Heart left ventricle (tissue), 16 donors: ENCODE measurements at regions not wholly inside any gene's neighbourhood (a gene's known extent, or its start where the extent isn't known, plus 50 kb on each side); places are given as distances from the start of the nearest gene placed in this dataset.

ENCODE experiments used
- ATAC-seq, 4 donors: fragments of 200-7000 bp; cut with Tn5 transposase; one replicate each; pipeline ENCODE4 v1.9.1; 2020 to 2022; ENCODE audit warnings: moderate library complexity in 4 of 4, mild to moderate bottlenecking in 3 of 4, moderate number of reproducible peaks in 1 of 4
- DNase-seq, 5 donors: peaks; one replicate each; pipeline ENCODE4 v3.0.0-alpha.2; 2020
- H3K27ac ChIP-seq, 12 donors: fragments of 200-600 bp; sonication (generic) in 4 of 12; one replicate each; pipeline versions ENCODE4 v1.5.0 to v1.8.0; 2016 to 2022; ENCODE audit warnings: mild to moderate bottlenecking in 2 of 12
- H3K27me3 ChIP-seq, 9 donors: fragments of 200-600 bp; sonication (generic) in 2 of 9; one replicate each; pipeline versions ENCODE4 v1.5.1 to v1.8.0; 2016 to 2022; ENCODE audit warnings: mild to moderate bottlenecking in 3 of 9
- H3K36me3 ChIP-seq, 9 donors: fragments of 200-600 bp; sonication (generic) in 2 of 9; one replicate each; pipeline versions ENCODE4 v1.5.0 to v1.8.0; 2018 to 2022; ENCODE audit warnings: mild to moderate bottlenecking in 2 of 9
- H3K4me1 ChIP-seq, 12 donors: fragments of 200-600 bp; sonication (generic) in 4 of 12; one replicate each; pipeline versions ENCODE4 v1.5.0 to v1.8.0; 2016 to 2022; ENCODE audit warnings: mild to moderate bottlenecking in 3 of 12
- H3K4me3 ChIP-seq, 12 donors: fragments of 200-600 bp; sonication (generic) in 4 of 12; one replicate each; pipeline versions ENCODE4 v1.5.0 to v1.8.0; 2017 to 2022; ENCODE audit warnings: mild to moderate bottlenecking in 9 of 12, moderate library complexity in 4 of 12
- H3K9me3 ChIP-seq, 12 donors: fragments of 200-600 bp; sonication (generic) in 4 of 12; one replicate each; pipeline versions ENCODE4 v1.5.0 to v1.8.0; 2016 to 2022; ENCODE audit warnings: mild to moderate bottlenecking in 1 of 12
- POLR2A ChIP-seq, 2 donors: fragments of 450-650 bp; IDR thresholded peaks; one replicate each; pipeline ENCODE4 v1.6.1; 2017; ENCODE audit warnings: antibody characterized with exemption in 2 of 2, mild to moderate bottlenecking in 2 of 2, moderate library complexity in 2 of 2
- WGBS, 4 donors: extraction: QIAGEN DNeasy Blood & Tissue Kit in 2 of 4; methylation state at CpG; one replicate each; pipeline versions ENCODE4 v1.1.5 to v1.1.7; 2013 to 2018; 5-methylcytosine and 5-hydroxymethylcytosine counted together
- intact Hi-C, 10 donors: fragments of 100-400 bp; cut with DNase I; formaldehyde crosslinking; loops; one replicate each; pipeline versions ENCODE4 v1.11.1 to v1.14.2; 2022
- TF ChIP-seq, protein P1 (sequence below), 12 donors: fragments of 200-600 bp; sonication (generic) in 4 of 12; IDR thresholded peaks; one replicate each; pipeline versions ENCODE4 v1.5.0 to v1.8.0; 2018 to 2022; ENCODE audit warnings: antibody characterized with exemption in 12 of 12, mild to moderate bottlenecking in 5 of 12
- donor health status: ischemic (EF 13 %, LVEDD 7.1; RV severe dilation, severe dysfunction).
- donor health status: healthy with polysubstance abuse.
- donor health status: DM: no; HTN: yes; CAD: no.
- donor health status: DM: no; HTN: no; CAD: no.
- donor health status: ischemic (EF 25% LVEDD 6.9; RV normal size, moderate dysfunction).
- donor health status: ischemic (EF 25% LVEDD 5.7; RV mildly dilated, moderate dysfunction).
- donor health status: healthy.
- donor health status: DM: yes; HTN: yes; CAD: no.
- donor health status: ischemic (EF 35%, LVEDD 5.7; RV mildly dilated, moderate dysfunction).
- donor health status: nonischemic (EF 11% LVEDD 7.7; RV severe dilation, severe dysfunction).
- donor health status: DM: yes; HTN: yes; CAD: no.
- donor health status: PGD.
- donor health status: ischemic (EF 29% LVEDD 5.4; RV normal size, mild dysfunction).
- donor health status: nonischemic (EF 23%, LVEDD 6.1; RV moderate dilation, normal function).

DNA sequence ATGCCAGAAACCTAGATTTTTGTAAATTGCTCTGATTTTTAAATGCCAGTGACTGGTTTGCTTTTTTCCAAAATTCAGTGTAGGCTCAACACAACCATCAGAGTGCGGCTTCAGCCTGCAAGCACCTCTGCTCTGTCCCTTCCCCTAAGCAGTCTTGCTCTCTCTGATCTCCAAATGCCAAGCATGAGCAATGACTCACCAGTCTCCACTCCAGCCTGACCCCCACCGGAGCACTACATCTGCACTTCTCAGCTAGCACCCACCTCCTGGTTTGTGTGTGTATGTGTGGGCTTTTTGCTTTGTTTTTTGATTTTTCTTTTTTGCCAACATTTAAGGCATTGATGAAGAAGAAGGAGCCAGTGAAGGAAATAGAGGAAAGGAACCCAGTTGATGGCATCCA lies 61.4 kb upstream of the ADRA1B start:
- intact Hi-C loops = no loop called here
- H3K9me3 ChIP-seq = peaks cover 0 to 3% (median 0%) of the 10 kb centered on the region in 12 donors
- 91 to 92% (median 91%) methylated on average over 2 of the region's 2 CpGs for WGBS, 4 donors
- ATAC-seq (peak in 1 of 4 donors; percentile 53), DNase-seq (no peak)
- no peak for TF ChIP-seq POLR2A (IDR thresholded peaks at IDR 0.05)
- TF ChIP-seq, protein P1, sequence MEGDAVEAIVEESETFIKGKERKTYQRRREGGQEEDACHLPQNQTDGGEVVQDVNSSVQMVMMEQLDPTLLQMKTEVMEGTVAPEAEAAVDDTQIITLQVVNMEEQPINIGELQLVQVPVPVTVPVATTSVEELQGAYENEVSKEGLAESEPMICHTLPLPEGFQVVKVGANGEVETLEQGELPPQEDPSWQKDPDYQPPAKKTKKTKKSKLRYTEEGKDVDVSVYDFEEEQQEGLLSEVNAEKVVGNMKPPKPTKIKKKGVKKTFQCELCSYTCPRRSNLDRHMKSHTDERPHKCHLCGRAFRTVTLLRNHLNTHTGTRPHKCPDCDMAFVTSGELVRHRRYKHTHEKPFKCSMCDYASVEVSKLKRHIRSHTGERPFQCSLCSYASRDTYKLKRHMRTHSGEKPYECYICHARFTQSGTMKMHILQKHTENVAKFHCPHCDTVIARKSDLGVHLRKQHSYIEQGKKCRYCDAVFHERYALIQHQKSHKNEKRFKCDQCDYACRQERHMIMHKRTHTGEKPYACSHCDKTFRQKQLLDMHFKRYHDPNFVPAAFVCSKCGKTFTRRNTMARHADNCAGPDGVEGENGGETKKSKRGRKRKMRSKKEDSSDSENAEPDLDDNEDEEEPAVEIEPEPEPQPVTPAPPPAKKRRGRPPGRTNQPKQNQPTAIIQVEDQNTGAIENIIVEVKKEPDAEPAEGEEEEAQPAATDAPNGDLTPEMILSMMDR (IDR thresholded peaks at IDR 0.05) = no peak
- peaks cover 0 to 4% (median 0%) of the 10 kb centered on the region in 9 donors for H3K27me3 ChIP-seq
- peak overlapping the region in 3 of 12 donors; percentile 8 to 68 (median 34) for H3K27ac ChIP-seq
- peaks cover 0 to 6% (median 0%) of the 10 kb centered on the region in 12 donors for H3K4me1 ChIP-seq
- no peak overlapping the region for H3K4me3 ChIP-seq
- H3K36me3 ChIP-seq = no peaks in the 10 kb centered on the region

DNA sequence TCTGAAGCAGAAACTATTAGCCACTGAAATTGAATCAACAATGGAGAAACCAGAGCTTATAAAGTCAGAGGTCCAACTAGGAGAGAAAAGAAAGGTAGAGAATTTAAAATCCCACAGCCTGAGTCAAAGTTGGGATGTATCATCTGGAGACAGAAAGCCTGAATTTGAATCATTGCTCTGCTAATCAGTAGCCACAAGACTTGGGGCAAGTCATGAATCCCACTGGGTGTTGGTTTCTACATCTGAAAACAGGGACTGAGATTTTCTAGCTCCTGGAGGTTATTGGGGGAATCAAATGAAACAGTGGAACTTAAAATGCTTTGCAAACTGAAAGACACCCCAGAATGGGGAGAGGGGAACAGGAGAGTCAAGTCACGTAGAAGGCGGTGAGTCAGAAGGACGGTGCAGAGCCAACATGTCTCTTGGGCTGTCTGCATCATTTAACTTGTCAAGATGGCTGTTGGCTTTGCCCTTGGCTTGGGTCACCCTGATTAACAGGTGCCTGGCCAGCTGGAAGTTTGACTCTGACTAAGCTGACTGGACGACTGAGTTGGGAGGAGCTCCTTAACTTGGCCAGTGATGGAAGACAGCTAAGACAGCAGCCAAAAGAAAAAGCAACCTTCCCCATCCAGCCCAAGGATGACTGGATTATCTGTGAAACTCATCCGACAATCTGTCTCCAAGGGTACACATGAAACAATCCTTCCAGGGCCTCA lies 60.6 kb upstream of the ADRA1B start:
- H3K27me3 ChIP-seq = peaks cover 0 to 4% (median 0%) of the 10 kb centered on the region in 9 donors
- no peak overlapping the region for H3K4me3 ChIP-seq
- intact Hi-C loops = no loop called here
- peaks cover 0 to 3% (median 0%) of the 10 kb centered on the region in 12 donors for H3K9me3 ChIP-seq
- DNase-seq (peak; percentile 12 to 73 (median 69)), ATAC-seq (peak; percentile 70 to 92 (median 90))
- TF ChIP-seq POLR2A (IDR thresholded peaks at IDR 0.05) = no peak
- TF ChIP-seq, protein P1 (IDR thresholded peaks at IDR 0.05) = no peak
- H3K36me3 ChIP-seq = no peaks in the 10 kb centered on the region
- H3K27ac ChIP-seq = peak overlapping the region in 3 of 12 donors; percentile 8 to 68 (median 34)
- 59 to 74% (median 66%) methylated on average over 5 of the region's 5 CpGs for WGBS, 4 donors
- H3K4me1 ChIP-seq = peaks cover 0 to 9% (median 0%) of the 10 kb centered on the region in 12 donors

DNA sequence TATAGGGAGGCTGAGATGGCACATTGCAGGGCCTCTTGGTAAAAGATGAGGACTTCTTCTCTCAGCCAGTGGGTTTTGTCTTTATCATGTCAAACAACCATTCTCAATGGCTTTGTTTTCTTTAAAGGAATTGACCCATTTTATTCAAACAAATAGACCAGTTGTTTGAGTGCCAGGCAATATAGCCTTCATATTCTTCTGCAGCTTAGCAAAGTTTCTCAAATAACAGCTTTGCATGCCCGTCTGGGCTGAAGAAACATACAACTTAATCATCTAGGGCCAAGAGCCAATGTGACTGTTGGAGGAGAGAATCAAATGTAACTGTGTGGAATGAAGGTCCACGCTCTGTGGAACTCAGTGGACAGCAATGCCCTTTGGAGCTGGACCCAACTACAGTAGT lies 57.4 kb upstream of the ADRA1B start:
- H3K9me3 ChIP-seq = no peaks in the 10 kb centered on the region
- H3K4me3 ChIP-seq = no peak overlapping the region
- no peaks in the 10 kb centered on the region for H3K36me3 ChIP-seq
- ATAC-seq (no peak), DNase-seq (no peak)
- H3K27ac ChIP-seq = no peak overlapping the region
- peaks cover 0 to 4% (median 0%) of the 10 kb centered on the region in 9 donors for H3K27me3 ChIP-seq
- intact Hi-C loops = no loop called here
- H3K4me1 ChIP-seq = peaks cover 0 to 13% (median 0%) of the 10 kb centered on the region in 12 donors
- 66 to 85% (median 70%) methylated on average over 2 of the region's 2 CpGs for WGBS, 4 donors
- no peak for TF ChIP-seq POLR2A (IDR thresholded peaks at IDR 0.05)
- TF ChIP-seq, protein P1 (IDR thresholded peaks at IDR 0.05) = no peak

DNA sequence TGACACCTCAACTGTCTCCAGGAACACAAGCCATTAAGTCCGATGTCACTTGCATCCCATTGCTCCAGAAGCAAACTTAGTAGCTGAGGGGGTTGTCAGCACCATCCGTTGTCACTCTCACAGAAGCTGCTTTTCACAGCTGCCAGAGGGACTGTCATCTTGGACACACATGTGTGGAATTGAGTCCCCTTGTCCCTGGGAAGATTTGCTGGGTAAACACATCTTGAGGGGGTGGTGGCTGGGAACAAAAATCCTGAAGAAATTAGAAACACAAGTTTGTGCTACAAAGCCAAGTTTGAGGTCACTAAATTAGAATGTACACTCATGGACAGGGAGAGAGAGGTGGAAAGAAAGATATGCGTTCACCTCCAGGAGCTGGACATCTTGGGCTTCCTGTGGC lies 55.2 kb upstream of the ADRA1B start:
- intact Hi-C loops = no loop called here

More for the DNA sequence above, 55.2 kb upstream of the ADRA1B start:
- H3K4me1 ChIP-seq = peaks cover 0 to 7% (median 0%) of the 10 kb centered on the region in 12 donors
- H3K4me3 ChIP-seq = no peak overlapping the region
- no peaks in the 10 kb centered on the region for H3K36me3 ChIP-seq
- TF ChIP-seq, protein P1 (IDR thresholded peaks at IDR 0.05) = no peak
- TF ChIP-seq POLR2A (IDR thresholded peaks at IDR 0.05) = no peak
- no peaks in the 10 kb centered on the region for H3K9me3 ChIP-seq
- DNase-seq = no peak
- H3K27ac ChIP-seq = no peak overlapping the region
- no peak for ATAC-seq
- WGBS, 4 donors = 26 to 35% (median 32%) methylated on average over 3 of the region's 3 CpGs
- peaks cover 0 to 10% (median 0%) of the 10 kb centered on the region in 9 donors for H3K27me3 ChIP-seq
